ENCODE measurements at regions not wholly inside any gene's neighbourhood (a gene's known extent, or its start where the extent isn't known, plus 50 kb on each side); places are given as distances from the start of the nearest gene placed in this dataset.
"Not testable (repeated sequence)": the region's sequence is repeated elsewhere in the genome, so short reads cannot be mapped to it uniquely, and the experiment has no call there.

- DNase-seq (ENCODE audit: low read depth), result no peak
Observed at GRCh38 chr16:5314377-5314776, 216.8 kb upstream of the EEF2KMT start.

- no peak for DNase-seq (ENCODE audit: low read depth)
Observed at GRCh38 chr16:5309946-5310611, 212.5 kb upstream of the EEF2KMT start.

GRCh38 chr16:5305023-5305422, 207.4 kb upstream of the EEF2KMT start:
- DNase-seq (ENCODE audit: low read depth), result no peak

GRCh38 chr16:5302372-5303114, 204.9 kb upstream of the EEF2KMT start:
- DNase-seq (ENCODE audit: low read depth), result no peak

GRCh38 chr16:5298202-5298601, 200.6 kb upstream of the EEF2KMT start:
- no peak for DNase-seq (ENCODE audit: low read depth)

GRCh38 chr16:5296176-5296575, 198.6 kb upstream of the EEF2KMT start:
- no peak for DNase-seq (ENCODE audit: low read depth)

GRCh38 chr16:5295304-5295703, 197.7 kb upstream of the EEF2KMT start:
- DNase-seq (ENCODE audit: low read depth), result peak; percentile 62

- DNase-seq (ENCODE audit: low read depth), result not testable (repeated sequence)
Observed at GRCh38 chr16:5282152-5282551, 184.6 kb upstream of the EEF2KMT start.

GRCh38 chr16:5257462-5257861, 159.9 kb upstream of the EEF2KMT start:
- DNase-seq (ENCODE audit: low read depth), result peak; percentile 53

- peak; percentile 8 for DNase-seq (ENCODE audit: low read depth)
Observed at GRCh38 chr16:5252791-5253190, 155.2 kb upstream of the EEF2KMT start.

GRCh38 chr16:5247403-5247802, 149.8 kb upstream of the EEF2KMT start:
- not testable (repeated sequence) for DNase-seq (ENCODE audit: low read depth)

GRCh38 chr16:5240278-5240626, 142.7 kb upstream of the EEF2KMT start:
- DNase-seq (ENCODE audit: low read depth), result not testable (repeated sequence)

GRCh38 chr16:5239472-5240277, 142.1 kb upstream of the EEF2KMT start:
- DNase-seq (ENCODE audit: low read depth), result not testable (repeated sequence)

- no peak for DNase-seq (ENCODE audit: low read depth)
Observed at GRCh38 chr16:5235119-5235518, 137.5 kb upstream of the EEF2KMT start.

GRCh38 chr16:5234295-5235050, 136.9 kb upstream of the EEF2KMT start:
- DNase-seq (ENCODE audit: low read depth), result no peak

- no peak for DNase-seq (ENCODE audit: low read depth)
Observed at GRCh38 chr16:5231246-5231759, 133.7 kb upstream of the EEF2KMT start.

- no peak for DNase-seq (ENCODE audit: low read depth)
Observed at GRCh38 chr16:5228369-5228768, 130.8 kb upstream of the EEF2KMT start.

GRCh38 chr16:5225931-5226655, 128.5 kb upstream of the EEF2KMT start:
- DNase-seq (ENCODE audit: low read depth), result no peak

- no peak for DNase-seq (ENCODE audit: low read depth)
Observed at GRCh38 chr16:5222761-5223160, 125.2 kb upstream of the EEF2KMT start.

GRCh38 chr16:5221831-5222230, 124.2 kb upstream of the EEF2KMT start:
- DNase-seq (ENCODE audit: low read depth), result not testable (repeated sequence)

GRCh38 chr16:5220705-5221104, 123.1 kb upstream of the EEF2KMT start:
- no peak for DNase-seq (ENCODE audit: low read depth)

Measured in M059J (cell line).